Stomach (tissue), 8 donors: ENCODE measurements at regions not wholly inside any gene's neighbourhood (a gene's known extent, or its start where the extent isn't known, plus 50 kb on each side); places are given as distances from the start of the nearest gene placed in this dataset.

Experiments
- DNase-seq, 2 donors: peaks; one replicate each; pipeline versions ENCODE4 v3.0.0 to v3.0.0-alpha.2; 2013 to 2019
- H3K27ac ChIP-seq, 5 donors: fragments of 200-600 bp in 4 of 5; sonication (generic) in 4 of 5; one replicate each; pipeline ENCODE4 v1.5.1; 2013 to 2019; ENCODE audit warnings: mild to moderate bottlenecking in 1 of 5, moderate library complexity in 1 of 5
- H3K27me3 ChIP-seq, 3 donors: fragments of 200-600 bp; sonication (generic); one replicate each; pipeline ENCODE4 v1.5.1; 2017 to 2019; ENCODE audit warnings: mixed run types in 1 of 3
- H3K36me3 ChIP-seq, 4 donors: fragments of 200-600 bp; sonication (generic); 1 replicate in 3 of 4; 2 replicates in 1 of 4; pipeline ENCODE4 v1.5.1; 2016 to 2019
- H3K4me1 ChIP-seq, 4 donors: fragments of 200-600 bp; sonication (generic); one replicate each; pipeline ENCODE4 v1.5.1; 2016 to 2019
- H3K4me3 ChIP-seq, 4 donors: fragments of 200-600 bp; sonication (generic) in 3 of 4; one replicate each; pipeline ENCODE4 v1.5.1; 2016 to 2019; ENCODE audit warnings: mild to moderate bottlenecking in 1 of 4
- H3K9me3 ChIP-seq, 4 donors: fragments of 200-600 bp; sonication (generic); one replicate each; pipeline ENCODE4 v1.5.1; 2016 to 2019
- CTCF ChIP-seq, 7 experiments: fragments of 450-650 bp in 4 of 7; fragments of 200-600 bp in 3 of 7; sonication (generic) in 3 of 7; IDR thresholded peaks; one replicate each; pipeline ENCODE4 v1.5.1; 2016 to 2019; ENCODE audit warnings: antibody characterized with exemption in 7 of 7, control low read depth in 2 of 7, mild to moderate bottlenecking in 1 of 7
- EP300 ChIP-seq: sonication (generic); formaldehyde crosslinking; IDR thresholded peaks from one replicate; pipeline ENCODE4 v1.6.1; 2017; ENCODE audit warnings: antibody characterized with exemption
- POLR2A ChIP-seq, 4 donors: fragments of 450-650 bp; IDR thresholded peaks; one replicate each; pipeline ENCODE4 v1.6.1; 2016; ENCODE audit warnings: antibody characterized with exemption in 4 of 4, control low read depth in 2 of 4, mild to moderate bottlenecking in 1 of 4, moderate library complexity in 1 of 4
- POLR2AphosphoS5 ChIP-seq, 3 donors: sonication (generic); formaldehyde crosslinking; IDR thresholded peaks; one replicate each; pipeline ENCODE4 v1.6.1; 2016; ENCODE audit warnings: antibody characterized with exemption in 3 of 3
- WGBS, 5 donors: extraction: QIAGEN DNeasy Blood & Tissue Kit in 3 of 5; methylation state at CpG; one replicate each; pipeline versions ENCODE4 v1.1.5 to v1.1.7; 2013 to 2018; 5-methylcytosine and 5-hydroxymethylcytosine counted together
- intact Hi-C: fragments of 100-400 bp; cut with DNase I; formaldehyde crosslinking; loops from one replicate; pipeline ENCODE4 v1.15.1; 2023; ENCODE audit warnings: low total_unique reads
- donor health status: healthy with polysubstance abuse.
- donor health status: Bipolar disorder and iron deficiency.
- donor health status: healthy.

DNA sequence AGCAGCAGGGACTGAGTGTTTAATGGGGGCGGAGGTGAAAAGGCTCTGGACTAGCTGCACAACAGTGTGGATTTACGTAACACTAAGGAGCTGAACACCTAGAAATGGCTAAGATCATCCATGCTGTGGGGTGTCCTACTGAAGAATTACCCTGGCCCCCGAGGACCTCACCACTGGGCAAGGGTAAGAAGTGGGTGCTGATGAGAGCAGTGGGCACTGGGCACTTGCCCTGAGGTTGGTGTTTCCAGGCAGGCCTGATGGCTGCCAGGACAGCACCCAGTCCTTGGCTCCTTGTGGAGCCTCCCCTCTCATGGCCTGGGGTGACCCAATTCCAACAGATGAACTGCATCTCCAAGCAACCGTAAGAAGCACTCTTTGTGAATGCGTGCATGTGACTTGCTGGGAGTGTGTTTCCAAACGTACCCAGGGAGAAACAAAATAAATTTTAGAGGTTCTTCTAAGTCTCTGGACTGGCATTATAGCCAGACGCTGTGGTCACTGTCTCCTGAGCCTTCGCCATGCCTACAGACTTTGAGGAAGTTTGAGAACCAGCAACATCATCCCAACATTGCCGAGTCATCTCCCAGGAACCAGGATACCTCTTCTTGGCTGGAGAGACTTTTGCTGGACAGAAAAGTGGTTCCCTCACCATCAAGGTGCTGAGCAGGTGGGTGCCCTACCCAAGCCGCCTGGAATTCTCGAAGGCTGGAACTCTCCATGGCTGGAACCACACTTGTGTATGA lies 245.9 kb downstream of the ERMARD start:
- no peaks in the 10 kb centered on the region for H3K27me3 ChIP-seq
- WGBS, 5 donors: 82 to 93% (median 90%) methylated on average over 10 to 11 of the region's 11 CpGs
- no peak for TF ChIP-seq POLR2AphosphoS5 (IDR thresholded peaks at IDR 0.05)
- H3K4me3 ChIP-seq: no peak overlapping the region
- no peak for DNase-seq
- peaks cover 0 to 5% (median 0%) of the 10 kb centered on the region in 4 donors for H3K4me1 ChIP-seq
- H3K36me3 ChIP-seq: no peaks in the 10 kb centered on the region
- intact Hi-C loops: no loop called here
- H3K27ac ChIP-seq: no peak overlapping the region
- peaks cover 0 to 9% (median 3%) of the 10 kb centered on the region in 4 donors for H3K9me3 ChIP-seq

- Histone ChIP-seq H3K36me3 (no peaks in the 10 kb centered on the region), H3K9me3 (peaks cover 0 to 3% (median under 1%) of the 10 kb centered on the region in 4 donors), H3K27me3 (no peaks in the 10 kb centered on the region), H3K27ac (no peak overlapping the region), H3K4me3 (no peak overlapping the region), H3K4me1 (peaks cover 0 to 6% (median 0%) of the 10 kb centered on the region in 4 donors)
- intact Hi-C loops: no loop called here
- peak in 1 of 4 donors; percentile 85 for TF ChIP-seq POLR2A (IDR thresholded peaks at IDR 0.05)
- no peak for TF ChIP-seq CTCF (IDR thresholded peaks at IDR 0.05)
- WGBS, 5 donors: 73 to 90% (median 83%) methylated on average over 5 of the region's 5 CpGs
- no peak for DNase-seq
Measured at GRCh38 chr6:169996378-169997051, 245.1 kb downstream of the ERMARD start.

GRCh38 chr6:169994739-169995138 lies 243.3 kb downstream of the ERMARD start:
- H3K4me3 ChIP-seq: no peak overlapping the region
- no peaks in the 10 kb centered on the region for H3K9me3 ChIP-seq
- H3K27me3 ChIP-seq: no peaks in the 10 kb centered on the region
- no peak overlapping the region for H3K27ac ChIP-seq
- peaks cover 0 to 6% (median 0%) of the 10 kb centered on the region in 4 donors for H3K4me1 ChIP-seq
- TF ChIP-seq EP300 (no peak), POLR2AphosphoS5 (IDR thresholded peaks at IDR 0.05) (no peak), CTCF (IDR thresholded peaks at IDR 0.05) (no peak), POLR2A (IDR thresholded peaks at IDR 0.05) (no peak)
- no peaks in the 10 kb centered on the region for H3K36me3 ChIP-seq
- intact Hi-C loops: no loop called here
- WGBS, 5 donors: 72 to 91% (median 82%) methylated on average over 8 of the region's 8 CpGs
- no peak for DNase-seq

DNA sequence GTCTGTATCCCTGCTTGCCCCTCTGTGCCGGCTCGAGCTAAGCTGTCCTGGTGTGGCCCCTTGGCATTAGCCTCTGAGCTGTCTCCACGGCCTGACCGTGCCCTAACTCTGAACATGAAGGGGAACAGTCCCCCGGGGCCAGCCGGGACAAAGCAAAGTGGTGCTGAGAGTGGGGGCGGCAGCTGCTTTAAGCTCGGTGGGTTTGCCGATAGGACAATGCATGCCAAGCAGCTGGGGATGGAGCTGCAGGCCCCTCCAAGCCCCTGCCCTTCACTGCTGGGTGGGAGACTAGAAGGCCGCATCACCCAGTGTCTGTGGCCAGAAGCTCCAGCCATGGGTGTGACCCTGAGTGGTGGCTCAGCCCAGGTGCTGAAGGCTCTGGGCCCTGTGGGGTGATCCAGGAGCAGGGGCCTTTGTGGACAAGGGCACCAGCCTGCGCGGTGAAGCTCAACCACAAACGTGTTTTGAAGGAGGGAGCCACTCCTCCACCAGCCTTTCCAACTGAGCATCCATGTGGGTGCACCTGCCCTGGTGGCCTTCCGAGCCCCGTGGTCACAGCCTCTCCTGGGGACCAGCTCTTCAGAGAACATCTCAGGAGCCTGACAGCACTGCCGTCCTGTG lies 242.5 kb downstream of the ERMARD start:
- no peaks in the 10 kb centered on the region for H3K27me3 ChIP-seq
- 91 to 98% (median 93%) methylated on average over 8 to 16 of the region's 16 CpGs for WGBS, 5 donors
- no peak for DNase-seq
- intact Hi-C loops: no loop called here
- no peak for TF ChIP-seq EP300
- no peak for TF ChIP-seq POLR2A (IDR thresholded peaks at IDR 0.05)
- TF ChIP-seq CTCF (IDR thresholded peaks at IDR 0.05): no peak
- no peak for TF ChIP-seq POLR2AphosphoS5 (IDR thresholded peaks at IDR 0.05)
- H3K36me3 ChIP-seq: no peaks in the 10 kb centered on the region
- peaks cover 0 to 6% (median 0%) of the 10 kb centered on the region in 4 donors for H3K4me1 ChIP-seq
- no peak overlapping the region for H3K4me3 ChIP-seq
- H3K9me3 ChIP-seq: no peaks in the 10 kb centered on the region
- no peak overlapping the region for H3K27ac ChIP-seq
